Esophagus squamous epithelium (tissue), 5 donors: ENCODE measurements at regions not wholly inside any gene's neighbourhood (a gene's known extent, or its start where the extent isn't known, plus 50 kb on each side); places are given as distances from the start of the nearest gene placed in this dataset.

Experiments
- DNase-seq: peaks from one replicate; lab custom pipeline; 2025; lab: John Stamatoyannopoulos, UW
- H3K27ac ChIP-seq, 4 donors: fragments of 200-600 bp; sonication (generic); one replicate each; pipeline ENCODE4 v1.5.1; 2016 to 2019; ENCODE audit warnings: mild to moderate bottlenecking in 1 of 4
- H3K27me3 ChIP-seq, 4 donors: fragments of 200-600 bp; sonication (generic); 1 replicate in 3 of 4; 2 replicates in 1 of 4; pipeline versions ENCODE4 v1.5.1 to v1.6.0; 2017 to 2021; ENCODE audit warnings: antibody characterized with exemption in 1 of 4
- H3K36me3 ChIP-seq, 3 donors: fragments of 200-600 bp; sonication (generic); one replicate each; pipeline ENCODE4 v1.5.1; 2016 to 2019
- H3K4me1 ChIP-seq, 3 donors: fragments of 200-600 bp; sonication (generic); one replicate each; pipeline ENCODE4 v1.5.1; 2017 to 2019
- H3K4me3 ChIP-seq, 4 donors: fragments of 200-600 bp; sonication (generic); 1 replicate in 3 of 4; 2 replicates in 1 of 4; pipeline ENCODE4 v1.5.1; 2016 to 2019; ENCODE audit warnings: mild to moderate bottlenecking in 2 of 4, moderate library complexity in 1 of 4
- H3K9me3 ChIP-seq, 3 donors: fragments of 200-600 bp; sonication (generic); one replicate each; pipeline ENCODE4 v1.5.1; 2016 to 2019
- CTCF ChIP-seq, 6 experiments: fragments of 450-650 bp in 4 of 6; fragments of 200-600 bp in 2 of 6; sonication (generic) in 2 of 6; IDR thresholded peaks; one replicate each; pipeline ENCODE4 v1.5.1; 2016 to 2019; ENCODE audit warnings: antibody characterized with exemption in 6 of 6, mild to moderate bottlenecking in 4 of 6, moderate library complexity in 4 of 6
- POLR2A ChIP-seq, 4 donors: fragments of 450-650 bp; IDR thresholded peaks; one replicate each; pipeline ENCODE4 v1.6.1; 2017; ENCODE audit warnings: antibody characterized with exemption in 4 of 4, mild to moderate bottlenecking in 4 of 4, moderate library complexity in 3 of 4
- WGBS, 2 donors: methylation state at CpG; one replicate each; pipeline ENCODE4 v1.1.5; 2018; 5-methylcytosine and 5-hydroxymethylcytosine counted together
- intact Hi-C: fragments of 100-400 bp; cut with DNase I; formaldehyde crosslinking; loops from one replicate; pipeline ENCODE4 v1.15.0; 2022
- donor health status: DM: yes; HTN: yes; CAD: no.

- 79 to 88% methylated on average over 4 of the region's 4 CpGs for WGBS, 2 donors
- TF ChIP-seq CTCF (IDR thresholded peaks at IDR 0.05) (no peak), POLR2A (IDR thresholded peaks at IDR 0.05) (no peak)
- Histone ChIP-seq H3K4me3 (no peak overlapping the region), H3K27me3 (no peaks in the 10 kb centered on the region), H3K4me1 (no peaks in the 10 kb centered on the region), H3K27ac (no peak overlapping the region), H3K9me3 (no peaks in the 10 kb centered on the region), H3K36me3 (no peaks in the 10 kb centered on the region)
- no peak for DNase-seq
- intact Hi-C loops, result no loop called here
Measured at GRCh38 chr7:96449094-96449493, 127.2 kb upstream of the SLC25A13 start.

GRCh38 chr7:96447109-96447645, 125.3 kb upstream of the SLC25A13 start:
- DNase-seq, result no peak
- Histone ChIP-seq H3K4me1 (no peaks in the 10 kb centered on the region), H3K36me3 (no peaks in the 10 kb centered on the region), H3K27me3 (no peaks in the 10 kb centered on the region), H3K9me3 (no peaks in the 10 kb centered on the region), H3K27ac (no peak overlapping the region), H3K4me3 (no peak overlapping the region)
- WGBS, 2 donors, result 40 to 46% methylated on average over 5 of the region's 5 CpGs
- no peak for TF ChIP-seq CTCF (IDR thresholded peaks at IDR 0.05)
- no peak for TF ChIP-seq POLR2A (IDR thresholded peaks at IDR 0.05)
- intact Hi-C loops, result no loop called here

GRCh38 chr7:96441436-96442084, 119.7 kb upstream of the SLC25A13 start:
- peaks cover 0 to 3% (median 0%) of the 10 kb centered on the region in 4 donors for H3K27me3 ChIP-seq
- H3K9me3 ChIP-seq, result no peaks in the 10 kb centered on the region
- TF ChIP-seq POLR2A (IDR thresholded peaks at IDR 0.05), result no peak
- TF ChIP-seq CTCF (IDR thresholded peaks at IDR 0.05), result no peak
- intact Hi-C loops, result no loop called here
- H3K36me3 ChIP-seq, result no peaks in the 10 kb centered on the region
- DNase-seq, result no peak
- no peak overlapping the region for H3K27ac ChIP-seq
- H3K4me1 ChIP-seq, result no peaks in the 10 kb centered on the region
- H3K4me3 ChIP-seq, result no peak overlapping the region
- WGBS, 2 donors, result 86 to 87% methylated on average over 5 of the region's 5 CpGs

- H3K27me3 ChIP-seq, result peaks cover 0 to 3% (median 0%) of the 10 kb centered on the region in 4 donors
- DNase-seq, result no peak
- no peak for TF ChIP-seq CTCF (IDR thresholded peaks at IDR 0.05)
- TF ChIP-seq POLR2A (IDR thresholded peaks at IDR 0.05), result no peak
- no peaks in the 10 kb centered on the region for H3K4me1 ChIP-seq
- 76 to 87% methylated on average over 4 of the region's 4 CpGs for WGBS, 2 donors
- H3K36me3 ChIP-seq, result no peaks in the 10 kb centered on the region
- no peak overlapping the region for H3K27ac ChIP-seq
- H3K4me3 ChIP-seq, result no peak overlapping the region
- no peaks in the 10 kb centered on the region for H3K9me3 ChIP-seq
- intact Hi-C loops, result no loop called here
Measured at GRCh38 chr7:96440328-96440727, 118.4 kb upstream of the SLC25A13 start.

- no peak for TF ChIP-seq CTCF (IDR thresholded peaks at IDR 0.05)
- TF ChIP-seq POLR2A (IDR thresholded peaks at IDR 0.05), result no peak
- Histone ChIP-seq H3K4me1 (no peaks in the 10 kb centered on the region), H3K27me3 (peaks cover 0 to 3% (median 0%) of the 10 kb centered on the region in 4 donors), H3K4me3 (no peak overlapping the region), H3K36me3 (no peaks in the 10 kb centered on the region), H3K27ac (no peak overlapping the region), H3K9me3 (no peaks in the 10 kb centered on the region)
- no peak for DNase-seq
- intact Hi-C loops, result no loop called here
Measured at GRCh38 chr7:96436880-96437279, 115.0 kb upstream of the SLC25A13 start.
